Activated CD4-positive, alpha-beta T cell treated with anti-CD3 and anti-CD28 coated beads, Interleukin-2, amount 10 ng/mL, durations not matched to agents 24 days and 14 days (primary cell): ENCODE measurements at regions not wholly inside any gene's neighbourhood (a gene's known extent, or its start where the extent isn't known, plus 50 kb on each side); places are given as distances from the start of the nearest gene placed in this dataset.

ENCODE experiments used
- DNase-seq: peaks from one replicate; pipeline ENCODE4 v3.0.0; 2022
- H3K27ac Mint-ChIP-seq: one replicate; pipeline ENCODE4 v1.8.0; 2022; ENCODE audit warnings: mild to moderate bottlenecking, mixed read lengths
- H3K27me3 Mint-ChIP-seq: one replicate; pipeline ENCODE4 v1.8.0; 2022; ENCODE audit warnings: mixed read lengths
- H3K36me3 Mint-ChIP-seq: one replicate; pipeline ENCODE4 v1.8.0; 2022; ENCODE audit warnings: low read depth, mild to moderate bottlenecking, mixed read lengths
- H3K4me1 Mint-ChIP-seq: one replicate; pipeline ENCODE4 v1.8.0; 2021; ENCODE audit warnings: mixed read lengths
- H3K4me3 Mint-ChIP-seq: one replicate; pipeline ENCODE4 v1.8.0; 2022; ENCODE audit warnings: mild to moderate bottlenecking, moderate library complexity, mixed read lengths
- H3K9me3 Mint-ChIP-seq: one replicate; pipeline ENCODE4 v1.8.0; 2021; ENCODE audit warnings: mixed read lengths
- intact Hi-C: fragments of 100-400 bp; cut with micrococcal nuclease; formaldehyde crosslinking; loops from one replicate; pipeline ENCODE4 v1.15.1; 2023

- Mint-ChIP-seq H3K27me3 (no peaks in the 10 kb centered on the region), H3K9me3 (no peaks in the 10 kb centered on the region), H3K27ac (no peak overlapping the region), H3K4me3 (no peak overlapping the region), H3K36me3 (no peaks in the 10 kb centered on the region), H3K4me1 (peaks cover 4% of the 10 kb centered on the region)
- intact Hi-C loops: no loop called here
- DNase-seq: no peak
Measured at GRCh38 chr2:221106241-221106640, 465.9 kb downstream of the EPHA4 start.

- no peaks in the 10 kb centered on the region for H3K36me3 Mint-ChIP-seq
- no peaks in the 10 kb centered on the region for H3K27me3 Mint-ChIP-seq
- H3K27ac Mint-ChIP-seq: no peak overlapping the region
- H3K9me3 Mint-ChIP-seq: no peaks in the 10 kb centered on the region
- H3K4me1 Mint-ChIP-seq: peaks cover 4% of the 10 kb centered on the region
- intact Hi-C loops: no loop called here
- no peak overlapping the region for H3K4me3 Mint-ChIP-seq
- DNase-seq: no peak
Measured at GRCh38 chr2:221107424-221107823, 464.7 kb downstream of the EPHA4 start.

DNA sequence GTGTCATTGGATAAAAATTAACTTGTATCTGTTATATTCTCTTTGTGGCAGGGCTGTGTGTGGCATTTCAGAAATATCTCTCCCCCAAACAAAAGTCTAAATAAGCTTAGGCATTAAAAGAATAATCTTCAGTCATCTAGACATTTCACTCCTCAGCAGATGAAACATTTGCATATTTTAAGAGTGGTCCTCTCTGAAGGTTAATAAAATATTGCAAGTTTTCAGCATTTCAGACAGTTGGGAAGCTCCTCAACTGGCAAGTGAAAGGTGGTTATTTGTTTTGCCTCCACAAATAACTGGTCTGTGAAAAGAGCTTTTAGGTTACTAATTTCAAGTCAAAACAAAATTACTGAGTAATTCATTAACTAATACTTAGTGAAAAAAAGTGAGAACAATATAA lies 462.6 kb downstream of the EPHA4 start:
- H3K36me3 Mint-ChIP-seq: no peaks in the 10 kb centered on the region
- no peak overlapping the region for H3K4me3 Mint-ChIP-seq
- H3K9me3 Mint-ChIP-seq: no peaks in the 10 kb centered on the region
- no peaks in the 10 kb centered on the region for H3K4me1 Mint-ChIP-seq
- intact Hi-C loops: no loop called here
- no peaks in the 10 kb centered on the region for H3K27me3 Mint-ChIP-seq
- no peak for DNase-seq
- H3K27ac Mint-ChIP-seq: no peak overlapping the region

DNA sequence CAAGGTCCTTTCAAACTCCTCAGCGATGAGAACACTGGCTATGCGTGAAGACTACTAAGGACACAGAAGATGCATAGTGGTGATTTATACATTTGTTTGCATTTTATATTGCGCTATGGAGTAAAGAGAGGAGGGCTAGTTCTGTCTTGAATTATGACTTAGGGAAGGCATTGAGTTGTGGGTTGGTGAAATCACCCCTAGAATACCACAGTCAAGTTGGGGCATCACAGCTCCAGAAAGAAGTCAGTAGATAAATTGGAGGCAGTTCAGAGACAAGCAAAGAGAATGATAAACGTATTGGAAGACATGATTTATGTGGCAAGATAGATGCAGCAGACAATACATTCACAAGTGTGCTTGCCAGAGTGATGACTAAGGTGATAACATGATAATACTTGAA lies 460.4 kb downstream of the EPHA4 start:
- no peaks in the 10 kb centered on the region for H3K36me3 Mint-ChIP-seq
- no peak for DNase-seq
- no peaks in the 10 kb centered on the region for H3K4me1 Mint-ChIP-seq
- H3K4me3 Mint-ChIP-seq: no peak overlapping the region
- no peaks in the 10 kb centered on the region for H3K27me3 Mint-ChIP-seq
- no peak overlapping the region for H3K27ac Mint-ChIP-seq
- intact Hi-C loops: no loop called here
- H3K9me3 Mint-ChIP-seq: no peaks in the 10 kb centered on the region

- no peak for DNase-seq
- Mint-ChIP-seq H3K36me3 (no peaks in the 10 kb centered on the region), H3K27ac (no peak overlapping the region), H3K4me3 (no peak overlapping the region), H3K4me1 (no peaks in the 10 kb centered on the region), H3K27me3 (no peaks in the 10 kb centered on the region), H3K9me3 (no peaks in the 10 kb centered on the region)
- intact Hi-C loops: no loop called here
Measured at GRCh38 chr2:221112744-221113143, 459.4 kb downstream of the EPHA4 start.

DNA sequence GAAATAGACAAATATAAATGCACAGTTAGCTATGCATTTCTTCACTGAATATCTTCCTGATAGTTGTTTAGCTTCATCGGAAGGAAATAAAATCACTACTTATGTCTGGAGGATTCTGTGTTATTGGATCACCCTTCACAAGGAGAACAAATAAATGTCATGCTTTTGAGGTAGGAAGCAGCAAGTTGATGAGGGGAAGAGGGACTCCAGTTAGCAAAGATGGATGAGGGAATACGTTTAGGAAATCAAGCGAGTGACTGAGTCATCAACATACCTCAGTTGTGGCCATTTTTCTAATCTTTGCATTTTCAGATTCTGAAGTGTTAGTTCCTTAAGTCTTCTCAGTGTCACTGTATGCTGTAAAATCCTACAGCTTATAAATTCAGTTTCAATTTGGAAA lies 456.2 kb downstream of the EPHA4 start:
- intact Hi-C loops: no loop called here
- no peaks in the 10 kb centered on the region for H3K27me3 Mint-ChIP-seq
- H3K27ac Mint-ChIP-seq: no peak overlapping the region
- H3K4me3 Mint-ChIP-seq: no peak overlapping the region
- no peaks in the 10 kb centered on the region for H3K36me3 Mint-ChIP-seq
- H3K9me3 Mint-ChIP-seq: no peaks in the 10 kb centered on the region
- H3K4me1 Mint-ChIP-seq: no peaks in the 10 kb centered on the region
- no peak for DNase-seq

DNA sequence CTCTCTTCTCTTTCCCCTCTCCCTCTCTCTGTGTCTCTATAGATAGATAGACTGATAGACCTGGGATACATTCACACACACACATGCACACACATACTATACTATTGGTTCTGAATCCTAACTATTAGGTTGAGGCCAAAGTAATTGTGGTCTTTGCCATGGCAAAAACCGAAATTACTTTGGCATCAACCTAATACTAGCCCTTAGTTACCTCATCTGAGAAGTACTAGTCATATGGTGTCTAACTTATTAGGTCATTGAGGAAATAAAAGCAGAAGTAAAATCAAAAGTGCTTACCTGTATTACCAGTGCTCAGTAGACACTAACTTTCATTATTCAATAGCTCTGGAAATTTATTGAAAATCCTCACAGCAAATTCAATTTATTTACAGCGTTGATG lies 451.5 kb downstream of the EPHA4 start:
- H3K36me3 Mint-ChIP-seq: no peaks in the 10 kb centered on the region
- DNase-seq: no peak
- peaks cover 2% of the 10 kb centered on the region for H3K27me3 Mint-ChIP-seq
- H3K27ac Mint-ChIP-seq: no peak overlapping the region
- no peaks in the 10 kb centered on the region for H3K9me3 Mint-ChIP-seq
- H3K4me1 Mint-ChIP-seq: no peaks in the 10 kb centered on the region
- no peak overlapping the region for H3K4me3 Mint-ChIP-seq
- intact Hi-C loops: no loop called here

DNA sequence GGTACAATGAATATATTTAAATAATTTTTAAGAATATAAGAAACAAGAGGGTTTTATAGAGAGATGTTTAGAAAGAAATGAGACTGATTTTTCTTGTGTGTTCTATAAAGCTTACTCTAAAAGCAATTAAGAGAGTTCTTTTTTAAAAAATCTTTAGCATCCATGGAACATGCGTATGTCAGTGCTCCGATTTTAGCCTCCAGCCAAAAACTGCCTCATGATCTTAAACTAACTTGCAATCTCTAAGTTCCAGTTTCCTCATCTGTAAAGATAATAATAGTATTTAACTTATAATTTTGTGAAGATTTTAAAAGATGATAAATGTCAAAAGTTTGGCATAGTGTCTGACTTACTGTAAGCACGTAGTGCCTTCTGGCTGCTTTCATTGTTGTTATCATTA lies 448.7 kb downstream of the EPHA4 start:
- intact Hi-C loops: no loop called here
- no peaks in the 10 kb centered on the region for H3K9me3 Mint-ChIP-seq
- DNase-seq: no peak
- no peak overlapping the region for H3K27ac Mint-ChIP-seq
- peaks cover 2% of the 10 kb centered on the region for H3K27me3 Mint-ChIP-seq
- H3K4me1 Mint-ChIP-seq: no peaks in the 10 kb centered on the region
- no peak overlapping the region for H3K4me3 Mint-ChIP-seq
- no peaks in the 10 kb centered on the region for H3K36me3 Mint-ChIP-seq

DNA sequence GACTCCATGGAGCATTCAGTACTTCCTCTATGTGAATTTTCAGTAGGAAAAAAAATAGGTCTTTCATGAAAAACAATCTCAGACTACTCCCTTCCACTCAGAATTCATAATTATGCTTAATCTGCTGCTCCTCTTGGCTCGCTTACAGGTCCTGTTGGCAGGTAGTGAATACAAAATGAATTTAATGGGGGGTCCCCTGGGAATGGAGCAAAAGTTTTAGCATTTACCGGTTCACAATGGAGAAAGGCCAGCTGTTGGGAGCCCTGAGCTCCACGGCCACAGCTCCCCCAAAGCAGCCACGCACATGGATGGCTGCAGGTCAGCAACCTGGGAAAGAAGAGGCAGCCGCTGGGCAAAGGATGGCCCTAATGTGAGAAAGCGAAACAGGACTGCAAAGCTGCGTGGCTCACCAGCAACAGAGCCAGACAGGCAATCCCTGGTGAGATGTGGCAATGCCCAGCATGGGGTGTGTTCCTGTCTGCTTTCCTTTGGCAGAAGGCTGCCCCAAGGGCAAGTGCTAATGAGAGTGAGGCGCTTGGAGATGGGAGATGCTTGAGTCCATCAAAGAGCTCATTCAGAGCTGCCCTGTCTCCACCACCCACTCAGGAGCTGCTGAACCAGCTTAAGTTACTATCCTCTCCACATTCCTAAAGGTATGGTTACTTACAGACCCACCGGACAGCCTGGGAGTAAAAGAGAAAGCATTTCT lies 447.4 kb downstream of the EPHA4 start:
- no peak for DNase-seq
- Mint-ChIP-seq H3K4me1 (no peaks in the 10 kb centered on the region), H3K27ac (no peak overlapping the region), H3K27me3 (peaks cover 2% of the 10 kb centered on the region), H3K36me3 (no peaks in the 10 kb centered on the region), H3K9me3 (no peaks in the 10 kb centered on the region), H3K4me3 (no peak overlapping the region)
- intact Hi-C loops: no loop called here

DNA sequence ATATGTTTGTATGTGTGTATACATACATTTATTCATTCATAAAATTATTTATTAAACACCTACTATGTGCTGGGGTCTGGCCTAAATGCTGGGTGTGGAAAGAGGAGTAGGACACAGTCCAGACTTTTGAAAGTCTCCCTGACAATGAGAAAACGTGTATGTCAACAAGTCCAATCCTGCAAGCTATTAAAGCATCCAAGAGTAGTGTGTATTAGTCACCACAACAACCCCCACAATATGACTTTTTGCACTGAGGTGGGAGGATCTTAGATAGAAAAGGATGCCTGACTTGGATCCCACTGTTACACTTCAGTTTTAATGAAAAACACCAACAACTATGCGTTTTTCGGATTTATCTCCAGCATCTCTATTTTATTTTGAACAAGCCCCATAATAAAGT lies 446.4 kb downstream of the EPHA4 start:
- Mint-ChIP-seq H3K27ac (no peak overlapping the region), H3K9me3 (no peaks in the 10 kb centered on the region), H3K4me1 (no peaks in the 10 kb centered on the region), H3K27me3 (peaks cover 2% of the 10 kb centered on the region), H3K36me3 (no peaks in the 10 kb centered on the region), H3K4me3 (no peak overlapping the region)
- DNase-seq: no peak
- intact Hi-C loops: no loop called here

- Mint-ChIP-seq H3K4me1 (no peaks in the 10 kb centered on the region), H3K4me3 (no peak overlapping the region), H3K27ac (no peak overlapping the region), H3K9me3 (no peaks in the 10 kb centered on the region), H3K36me3 (no peaks in the 10 kb centered on the region), H3K27me3 (no peaks in the 10 kb centered on the region)
- intact Hi-C loops: no loop called here
- no peak for DNase-seq
Measured at GRCh38 chr2:221129657-221130056, 442.4 kb downstream of the EPHA4 start.

DNA sequence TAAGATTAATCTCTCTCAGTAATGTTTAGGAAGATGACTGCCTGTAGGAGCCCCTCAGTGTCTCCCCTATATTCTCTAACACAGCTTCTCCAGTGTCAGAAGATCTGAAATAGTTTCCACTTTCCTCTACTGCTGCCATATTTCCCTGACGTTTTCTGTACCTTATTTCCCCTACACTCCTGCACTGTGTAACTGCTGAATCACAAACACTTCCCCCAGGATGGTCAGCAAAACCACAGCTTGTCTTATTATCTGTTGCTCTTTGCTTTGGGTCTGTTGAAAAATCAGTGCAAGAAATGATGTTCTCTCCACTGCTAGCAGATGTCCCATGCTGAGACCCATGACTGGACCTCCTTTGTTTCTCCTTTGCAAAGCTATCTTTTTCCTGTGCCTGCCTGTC lies 441.7 kb downstream of the EPHA4 start:
- no peaks in the 10 kb centered on the region for H3K27me3 Mint-ChIP-seq
- H3K36me3 Mint-ChIP-seq: no peaks in the 10 kb centered on the region
- DNase-seq: no peak
- intact Hi-C loops: no loop called here
- H3K4me1 Mint-ChIP-seq: no peaks in the 10 kb centered on the region
- no peak overlapping the region for H3K4me3 Mint-ChIP-seq
- H3K27ac Mint-ChIP-seq: no peak overlapping the region
- no peaks in the 10 kb centered on the region for H3K9me3 Mint-ChIP-seq

GRCh38 chr2:221133941-221134340 lies 438.2 kb downstream of the EPHA4 start:
- Mint-ChIP-seq H3K27me3 (no peaks in the 10 kb centered on the region), H3K4me1 (no peaks in the 10 kb centered on the region), H3K27ac (no peak overlapping the region), H3K4me3 (no peak overlapping the region), H3K9me3 (no peaks in the 10 kb centered on the region), H3K36me3 (no peaks in the 10 kb centered on the region)
- intact Hi-C loops: no loop called here
- DNase-seq: no peak

GRCh38 chr2:221134718-221135117 lies 437.4 kb downstream of the EPHA4 start:
- intact Hi-C loops: no loop called here
- Mint-ChIP-seq H3K36me3 (no peaks in the 10 kb centered on the region), H3K4me3 (no peak overlapping the region), H3K4me1 (no peaks in the 10 kb centered on the region), H3K9me3 (no peaks in the 10 kb centered on the region), H3K27me3 (no peaks in the 10 kb centered on the region), H3K27ac (no peak overlapping the region)
- DNase-seq: no peak

- DNase-seq: no peak
- Mint-ChIP-seq H3K27ac (no peak overlapping the region), H3K4me3 (no peak overlapping the region), H3K4me1 (no peaks in the 10 kb centered on the region), H3K9me3 (no peaks in the 10 kb centered on the region), H3K27me3 (no peaks in the 10 kb centered on the region), H3K36me3 (no peaks in the 10 kb centered on the region)
- intact Hi-C loops: no loop called here
Measured at GRCh38 chr2:221135699-221136098, 436.4 kb downstream of the EPHA4 start.
